ENCODE measurements at regions not wholly inside any gene's neighbourhood (a gene's known extent, or its start where the extent isn't known, plus 50 kb on each side); places are given as distances from the start of the nearest gene placed in this dataset.

DNA sequence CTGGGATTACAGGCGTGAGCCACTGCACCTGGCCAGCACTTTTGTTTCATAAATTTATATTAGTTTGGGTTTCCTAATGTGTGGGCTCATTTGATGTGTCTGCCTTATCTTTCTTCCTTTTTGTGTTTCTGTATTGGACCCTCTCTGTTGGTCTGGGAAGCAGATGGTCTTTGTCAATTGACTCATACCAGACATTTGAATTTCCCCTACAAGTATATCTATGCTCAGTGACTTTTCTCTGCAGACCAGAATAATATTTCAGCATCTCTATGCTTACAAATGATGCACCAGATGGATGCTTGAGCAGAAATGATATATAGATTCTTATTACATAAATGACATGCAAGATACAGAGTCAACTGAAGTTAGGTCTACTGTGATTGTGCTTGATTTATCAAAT lies 329.9 kb upstream of the SLCO3A1 start:
- H3K36me3 ChIP-seq: no peaks in the 10 kb centered on the region
- no peaks in the 10 kb centered on the region for H3K27me3 ChIP-seq
- no peak for DNase-seq (ENCODE audit: low spot score in 2 of 2)
- H3K27ac ChIP-seq: no peak overlapping the region
- 90 to 93% methylated on average over 1 of the region's 1 CpG for WGBS, 2 donors
- no peak overlapping the region for H3K4me3 ChIP-seq
- no peaks in the 10 kb centered on the region for H3K9me3 ChIP-seq
- H3K4me1 ChIP-seq: no peaks in the 10 kb centered on the region
- TF ChIP-seq, protein P1, sequence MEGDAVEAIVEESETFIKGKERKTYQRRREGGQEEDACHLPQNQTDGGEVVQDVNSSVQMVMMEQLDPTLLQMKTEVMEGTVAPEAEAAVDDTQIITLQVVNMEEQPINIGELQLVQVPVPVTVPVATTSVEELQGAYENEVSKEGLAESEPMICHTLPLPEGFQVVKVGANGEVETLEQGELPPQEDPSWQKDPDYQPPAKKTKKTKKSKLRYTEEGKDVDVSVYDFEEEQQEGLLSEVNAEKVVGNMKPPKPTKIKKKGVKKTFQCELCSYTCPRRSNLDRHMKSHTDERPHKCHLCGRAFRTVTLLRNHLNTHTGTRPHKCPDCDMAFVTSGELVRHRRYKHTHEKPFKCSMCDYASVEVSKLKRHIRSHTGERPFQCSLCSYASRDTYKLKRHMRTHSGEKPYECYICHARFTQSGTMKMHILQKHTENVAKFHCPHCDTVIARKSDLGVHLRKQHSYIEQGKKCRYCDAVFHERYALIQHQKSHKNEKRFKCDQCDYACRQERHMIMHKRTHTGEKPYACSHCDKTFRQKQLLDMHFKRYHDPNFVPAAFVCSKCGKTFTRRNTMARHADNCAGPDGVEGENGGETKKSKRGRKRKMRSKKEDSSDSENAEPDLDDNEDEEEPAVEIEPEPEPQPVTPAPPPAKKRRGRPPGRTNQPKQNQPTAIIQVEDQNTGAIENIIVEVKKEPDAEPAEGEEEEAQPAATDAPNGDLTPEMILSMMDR (IDR thresholded peaks at IDR 0.05): no peak
- no peak for TF ChIP-seq POLR2A (IDR thresholded peaks at IDR 0.05)
- no peak for TF ChIP-seq EP300 (IDR thresholded peaks at IDR 0.05)

DNA sequence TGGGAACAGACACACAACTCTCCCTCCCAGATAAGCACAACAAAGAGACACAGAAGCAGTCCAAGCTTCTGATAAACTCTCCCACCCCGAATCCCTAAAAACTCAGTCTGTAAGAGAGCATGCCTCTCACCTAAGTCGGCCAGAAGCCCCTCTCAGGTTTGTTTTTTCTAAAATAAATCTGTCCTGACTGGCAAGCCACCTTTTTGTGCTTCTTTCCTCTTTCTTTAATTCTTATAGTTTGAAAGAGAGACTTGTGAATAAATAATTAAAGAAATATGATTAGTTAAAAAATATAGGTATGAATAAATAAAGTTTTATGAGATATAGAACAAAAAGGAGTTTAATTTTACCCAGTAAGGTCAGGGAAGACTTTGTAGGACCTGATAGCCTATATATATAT lies 329.0 kb upstream of the SLCO3A1 start:
- Histone ChIP-seq H3K36me3 (no peaks in the 10 kb centered on the region), H3K9me3 (no peaks in the 10 kb centered on the region), H3K27me3 (no peaks in the 10 kb centered on the region), H3K27ac (no peak overlapping the region), H3K4me3 (no peak overlapping the region), H3K4me1 (no peaks in the 10 kb centered on the region)
- WGBS, 2 donors: 65 to 69% methylated on average over 2 of the region's 2 CpGs
- TF ChIP-seq EP300 (IDR thresholded peaks at IDR 0.05) (no peak), POLR2A (IDR thresholded peaks at IDR 0.05) (no peak)
- TF ChIP-seq, protein P1 (IDR thresholded peaks at IDR 0.05): no peak
- no peak for DNase-seq (ENCODE audit: low spot score in 2 of 2)

DNA sequence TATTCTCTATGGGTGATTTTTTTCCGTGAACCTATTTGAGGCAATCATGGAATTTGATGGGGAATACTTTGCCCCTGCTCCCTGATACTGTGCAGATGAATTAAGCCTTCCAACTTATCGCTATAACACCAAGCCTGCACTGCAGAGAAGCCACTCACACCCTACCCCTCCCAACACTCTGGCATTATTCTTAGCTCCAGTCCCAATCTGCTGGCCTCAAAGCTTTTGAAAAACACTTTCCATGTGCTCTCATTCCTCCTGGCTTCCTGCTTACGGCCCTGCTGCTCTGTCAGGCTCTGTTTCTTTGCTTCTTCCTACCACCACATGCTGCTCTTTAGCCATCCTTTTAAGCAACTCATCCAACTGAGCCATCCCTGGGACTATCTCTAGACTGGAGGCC lies 327.8 kb upstream of the SLCO3A1 start:
- Histone ChIP-seq H3K4me3 (no peak overlapping the region), H3K9me3 (no peaks in the 10 kb centered on the region), H3K27ac (no peak overlapping the region), H3K27me3 (no peaks in the 10 kb centered on the region), H3K4me1 (no peaks in the 10 kb centered on the region), H3K36me3 (no peaks in the 10 kb centered on the region)
- no peak for DNase-seq (ENCODE audit: low spot score in 2 of 2)
- 90 to 91% methylated on average over 3 of the region's 3 CpGs for WGBS, 2 donors
- TF ChIP-seq POLR2A (IDR thresholded peaks at IDR 0.05): no peak

DNA sequence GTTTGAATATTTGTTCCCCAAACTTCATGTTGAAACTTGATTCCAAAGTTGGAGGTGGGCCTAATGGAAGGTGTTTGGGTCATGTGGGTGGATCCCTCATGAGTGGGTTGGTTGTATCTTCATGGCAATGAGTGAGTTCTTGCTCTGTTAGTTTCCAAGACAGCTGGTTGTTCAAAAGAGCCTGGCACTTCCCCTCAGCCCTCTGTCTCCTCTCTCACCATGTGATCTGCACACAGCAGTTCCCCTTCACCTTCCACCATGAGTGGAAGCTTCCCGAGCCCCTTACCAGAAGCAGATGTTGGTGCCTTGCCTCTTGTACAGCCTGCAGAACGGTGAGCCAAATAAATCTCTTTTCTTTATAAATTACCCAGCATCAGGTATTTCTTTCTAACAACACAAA lies 327.1 kb upstream of the SLCO3A1 start:
- Histone ChIP-seq H3K4me1 (no peaks in the 10 kb centered on the region), H3K9me3 (no peaks in the 10 kb centered on the region), H3K27me3 (no peaks in the 10 kb centered on the region), H3K36me3 (no peaks in the 10 kb centered on the region), H3K27ac (no peak overlapping the region), H3K4me3 (no peak overlapping the region)
- no peak for DNase-seq (ENCODE audit: low spot score in 2 of 2)
- 73 to 91% methylated on average over 2 of the region's 2 CpGs for WGBS, 2 donors
- TF ChIP-seq, protein P1 (IDR thresholded peaks at IDR 0.05): no peak
- no peak for TF ChIP-seq POLR2A (IDR thresholded peaks at IDR 0.05)
- TF ChIP-seq EP300 (IDR thresholded peaks at IDR 0.05): no peak

DNA sequence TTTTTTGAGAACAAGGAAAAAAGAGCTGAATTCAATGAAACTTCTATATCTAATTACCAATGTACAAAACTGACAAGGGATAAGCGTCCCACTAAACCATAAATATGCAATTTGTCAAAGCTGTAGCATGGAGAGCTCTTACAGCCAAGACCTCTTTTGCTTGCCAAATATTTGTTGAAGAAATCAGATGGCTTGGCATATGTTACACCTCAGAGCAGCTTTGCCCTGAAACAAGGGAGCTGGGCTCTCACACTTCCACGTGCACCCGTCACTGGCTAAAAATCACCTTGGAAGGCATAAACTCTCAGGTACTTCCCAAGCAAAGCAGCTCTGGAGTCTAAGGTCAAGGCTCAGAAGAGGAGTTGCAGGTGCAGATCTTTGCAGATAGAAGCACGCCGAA lies 324.7 kb upstream of the SLCO3A1 start:
- DNase-seq (ENCODE audit: low spot score in 2 of 2): no peak
- WGBS, 2 donors: 87 to 89% methylated on average over 5 of the region's 5 CpGs
- no peaks in the 10 kb centered on the region for H3K9me3 ChIP-seq

More for the DNA sequence above, 324.7 kb upstream of the SLCO3A1 start:
- TF ChIP-seq POLR2A (IDR thresholded peaks at IDR 0.05): no peak
- TF ChIP-seq, protein P1 (IDR thresholded peaks at IDR 0.05): no peak
- no peak for TF ChIP-seq EP300 (IDR thresholded peaks at IDR 0.05)
- Histone ChIP-seq H3K27me3 (no peaks in the 10 kb centered on the region), H3K4me1 (no peaks in the 10 kb centered on the region), H3K36me3 (no peaks in the 10 kb centered on the region), H3K4me3 (no peak overlapping the region), H3K27ac (no peak overlapping the region)
